Endothelial cell of umbilical vein (primary cell): ENCODE measurements at regions not wholly inside any gene's neighbourhood (a gene's known extent, or its start where the extent isn't known, plus 50 kb on each side); places are given as distances from the start of the nearest gene placed in this dataset.

Experiments
- GATA2 ChIP-seq: IDR thresholded peaks from 2 replicates; pipeline ENCODE4 v1.7.0; 2011; ENCODE audit warnings: low read depth, mild to moderate bottlenecking, moderate library complexity, mixed read lengths, low read length; ENCODE audit not compliant: insufficient read length, insufficient read depth
- POLR2A ChIP-seq: IDR thresholded peaks from 2 replicates; pipeline ENCODE4 v1.6.1; 2012; ENCODE audit warnings: low read depth, mild to moderate bottlenecking, control low read depth, low read length
- TF ChIP-seq, protein P1 (sequence below): IDR thresholded peaks from 2 replicates; pipeline ENCODE4 v1.6.1; 2011; ENCODE audit not compliant: insufficient read depth, insufficient read length
- TF ChIP-seq, protein P2 (sequence below), 2 donors: IDR thresholded peaks; 1 replicate in 1 of 2; 2 replicates in 1 of 2; pipeline ENCODE4 v1.5.1; 2011; ENCODE audit warnings: low read length in 2 of 2, mild to moderate bottlenecking in 2 of 2, moderate library complexity in 2 of 2, control low read depth in 1 of 2, inconsistent platforms in 1 of 2, low read depth in 1 of 2; ENCODE audit not compliant: insufficient read depth in 1 of 2; ENCODE audit errors: extremely low read depth in 1 of 2

DNA sequence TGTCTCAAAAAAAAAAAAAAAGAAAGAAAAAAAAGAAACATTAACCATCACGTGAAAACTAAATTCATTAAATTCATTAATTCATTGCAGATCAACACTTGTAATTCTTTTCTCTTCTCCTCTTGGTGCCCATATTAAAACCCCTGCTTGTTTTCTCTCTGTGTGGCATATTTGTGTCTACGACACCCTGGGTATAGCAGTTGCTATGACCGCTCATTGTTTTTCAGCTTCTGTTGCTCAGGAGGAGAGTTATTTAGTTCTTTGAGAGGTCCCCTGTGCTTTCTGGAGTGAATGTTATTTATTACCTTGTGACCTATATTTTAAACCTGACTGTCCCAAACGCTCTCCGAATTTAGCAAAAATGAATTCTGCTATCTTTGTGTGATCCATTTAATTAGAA is 62.3 kb upstream of the CLMP start:
- TF ChIP-seq, protein P1, sequence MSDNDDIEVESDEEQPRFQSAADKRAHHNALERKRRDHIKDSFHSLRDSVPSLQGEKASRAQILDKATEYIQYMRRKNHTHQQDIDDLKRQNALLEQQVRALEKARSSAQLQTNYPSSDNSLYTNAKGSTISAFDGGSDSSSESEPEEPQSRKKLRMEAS, result no peak
- TF ChIP-seq POLR2A (no peak), GATA2 (no peak)
- TF ChIP-seq, protein P2, sequence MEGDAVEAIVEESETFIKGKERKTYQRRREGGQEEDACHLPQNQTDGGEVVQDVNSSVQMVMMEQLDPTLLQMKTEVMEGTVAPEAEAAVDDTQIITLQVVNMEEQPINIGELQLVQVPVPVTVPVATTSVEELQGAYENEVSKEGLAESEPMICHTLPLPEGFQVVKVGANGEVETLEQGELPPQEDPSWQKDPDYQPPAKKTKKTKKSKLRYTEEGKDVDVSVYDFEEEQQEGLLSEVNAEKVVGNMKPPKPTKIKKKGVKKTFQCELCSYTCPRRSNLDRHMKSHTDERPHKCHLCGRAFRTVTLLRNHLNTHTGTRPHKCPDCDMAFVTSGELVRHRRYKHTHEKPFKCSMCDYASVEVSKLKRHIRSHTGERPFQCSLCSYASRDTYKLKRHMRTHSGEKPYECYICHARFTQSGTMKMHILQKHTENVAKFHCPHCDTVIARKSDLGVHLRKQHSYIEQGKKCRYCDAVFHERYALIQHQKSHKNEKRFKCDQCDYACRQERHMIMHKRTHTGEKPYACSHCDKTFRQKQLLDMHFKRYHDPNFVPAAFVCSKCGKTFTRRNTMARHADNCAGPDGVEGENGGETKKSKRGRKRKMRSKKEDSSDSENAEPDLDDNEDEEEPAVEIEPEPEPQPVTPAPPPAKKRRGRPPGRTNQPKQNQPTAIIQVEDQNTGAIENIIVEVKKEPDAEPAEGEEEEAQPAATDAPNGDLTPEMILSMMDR (IDR thresholded peaks at IDR 0.05; ENCODE audit: extremely low read depth in 1 of 2, insufficient read depth in 1 of 2, low read depth in 1 of 2, low read length in 2 of 2), result no peak
